GM23338 (cell line): ENCODE measurements at regions not wholly inside any gene's neighbourhood (a gene's known extent, or its start where the extent isn't known, plus 50 kb on each side); places are given as distances from the start of the nearest gene placed in this dataset.

Source experiments
- ATAC-seq: fragments of 200-7000 bp; cut with Tn5 transposase; 3 replicates; pipeline ENCODE4 v1.9.1; 2020
- DNase-seq: peaks from one replicate; pipeline ENCODE4 v3.0.0-alpha.2; 2015; ENCODE audit warnings: low spot score
- H2AFZ ChIP-seq: fragments of 200-600 bp; sonication (generic); 2 replicates; pipeline ENCODE4 v1.8.0; 2016; ENCODE audit warnings: antibody characterized with exemption, mild to moderate bottlenecking, moderate library complexity
- H3F3A ChIP-seq: fragments of 200-600 bp; sonication (generic); replicated peaks from 2 replicates; pipeline ENCODE4 v1.8.0; 2017; ENCODE audit warnings: antibody characterized with exemption, mixed run types, low read depth
- H3K27ac ChIP-seq: fragments of 200-600 bp; sonication (generic); 2 replicates; pipeline ENCODE4 v1.6.1; 2016; ENCODE audit warnings: low read depth
- H3K27me3 ChIP-seq: fragments of 200-600 bp; sonication (generic); 2 replicates; pipeline ENCODE4 v1.8.0; 2016; ENCODE audit warnings: mild to moderate bottlenecking, mixed run types, moderate library complexity; ENCODE audit not compliant: insufficient read depth
- H3K36me3 ChIP-seq: fragments of 200-600 bp; sonication (generic); 2 replicates; pipeline ENCODE4 v1.8.0; 2016; ENCODE audit warnings: mild to moderate bottlenecking; ENCODE audit not compliant: insufficient read depth
- H3K4me1 ChIP-seq: fragments of 200-600 bp; sonication (generic); 2 replicates; pipeline ENCODE4 v1.8.0; 2016; ENCODE audit warnings: mild to moderate bottlenecking, moderate library complexity; ENCODE audit not compliant: insufficient read depth
- H3K4me2 ChIP-seq: fragments of 200-600 bp; sonication (generic); 2 replicates; pipeline ENCODE4 v1.7.1; 2017; ENCODE audit warnings: mixed run types
- H3K4me3 ChIP-seq: fragments of 200-600 bp; sonication (generic); 2 replicates; pipeline ENCODE4 v1.6.1; 2016; ENCODE audit warnings: mixed run types
- H3K79me2 ChIP-seq: fragments of 200-600 bp; sonication (generic); replicated peaks from 2 replicates; pipeline ENCODE4 v1.8.0; 2017; ENCODE audit warnings: mild to moderate bottlenecking; ENCODE audit not compliant: insufficient read depth
- H3K9me2 ChIP-seq: fragments of 200-600 bp; sonication (generic); 2 replicates; pipeline ENCODE4 v1.8.0; 2017; ENCODE audit not compliant: insufficient read depth
- H4K20me1 ChIP-seq: fragments of 200-600 bp; sonication (generic); replicated peaks from 2 replicates; pipeline ENCODE4 v1.8.0; 2017; ENCODE audit warnings: mild to moderate bottlenecking; ENCODE audit not compliant: insufficient read depth
- H3K27ac Mint-ChIP-seq: 2 replicates; pipeline ENCODE4 v1.8.0; 2020; ENCODE audit warnings: inconsistent platforms, mild to moderate bottlenecking, moderate library complexity, mixed read lengths
- H3K27me3 Mint-ChIP-seq: 3 replicates; pipeline ENCODE4 v1.8.0; 2022; ENCODE audit warnings: low read depth, mild to moderate bottlenecking, moderate library complexity, mixed read lengths, inconsistent platforms; ENCODE audit not compliant: insufficient read depth, poor library complexity
- H3K36me3 Mint-ChIP-seq: 3 replicates; pipeline ENCODE4 v1.8.0; 2021; ENCODE audit warnings: low read depth, mild to moderate bottlenecking, inconsistent platforms, moderate library complexity, mixed read lengths
- H3K4me1 Mint-ChIP-seq: 3 replicates; pipeline ENCODE4 v1.8.0; 2020; ENCODE audit warnings: mild to moderate bottlenecking, inconsistent platforms, mixed read lengths
- H3K4me3 Mint-ChIP-seq: 3 replicates; pipeline ENCODE4 v1.8.0; 2021; ENCODE audit warnings: moderate library complexity, mild to moderate bottlenecking, inconsistent platforms, mixed read lengths
- H3K9me3 Mint-ChIP-seq: 3 replicates; pipeline ENCODE4 v1.8.0; 2020; ENCODE audit warnings: moderate library complexity, mild to moderate bottlenecking, inconsistent platforms, mixed read lengths
- EZH2 ChIP-seq: fragments of 200-600 bp; sonication (generic); IDR thresholded peaks from one replicate; pipeline ENCODE4 v1.8.0; 2017; ENCODE audit warnings: antibody characterized with exemption, mild to moderate bottlenecking, low read depth; ENCODE audit not compliant: unreplicated experiment
- EZH2phosphoT487 ChIP-seq: fragments of 200-600 bp; sonication (generic); IDR thresholded peaks from one replicate; pipeline ENCODE4 v1.8.1; 2018; ENCODE audit warnings: antibody characterized with exemption; ENCODE audit not compliant: unreplicated experiment
- JUNB ChIP-seq: IDR thresholded peaks from one replicate; pipeline ENCODE4 v1.6.1; 2016; ENCODE audit warnings: antibody characterized with exemption; ENCODE audit not compliant: unreplicated experiment
- NANOG ChIP-seq: IDR thresholded peaks from 2 replicates; pipeline ENCODE4 v1.6.1; 2016; ENCODE audit warnings: antibody characterized with exemption, borderline replicate concordance
- POLR2AphosphoS5 ChIP-seq: IDR thresholded peaks from 2 replicates; pipeline ENCODE4 v1.6.1; 2016; ENCODE audit warnings: antibody characterized with exemption, low read depth
- ZNF114 ChIP-seq: fragments of 250-450 bp; sonication (Bioruptor Pico); IDR thresholded peaks from 2 replicates; pipeline ENCODE4 v1.5.0; 2020; ENCODE audit warnings: mild to moderate bottlenecking, moderate library complexity
- ZNF331 ChIP-seq: fragments of 250-450 bp; sonication (Bioruptor Pico); IDR thresholded peaks from 2 replicates; pipeline ENCODE4 v1.5.0; 2020; ENCODE audit warnings: low read depth, mild to moderate bottlenecking, moderate library complexity
- TF ChIP-seq, protein P1 (sequence below), 2 experiments: fragments of 200-600 bp in 1 of 2; sonication (generic) in 1 of 2; conservative IDR thresholded peaks; 2 replicates each; pipeline versions ENCODE4 v1.5.1 to v1.6.1; 2016 to 2017; ENCODE audit warnings: antibody characterized with exemption in 2 of 2, low read depth in 2 of 2, mild to moderate bottlenecking in 2 of 2, moderate library complexity in 1 of 2
- TF ChIP-seq, protein P2 (sequence below): IDR thresholded peaks from one replicate; pipeline ENCODE4 v1.6.1; 2018; ENCODE audit warnings: antibody characterized with exemption; ENCODE audit not compliant: unreplicated experiment

DNA sequence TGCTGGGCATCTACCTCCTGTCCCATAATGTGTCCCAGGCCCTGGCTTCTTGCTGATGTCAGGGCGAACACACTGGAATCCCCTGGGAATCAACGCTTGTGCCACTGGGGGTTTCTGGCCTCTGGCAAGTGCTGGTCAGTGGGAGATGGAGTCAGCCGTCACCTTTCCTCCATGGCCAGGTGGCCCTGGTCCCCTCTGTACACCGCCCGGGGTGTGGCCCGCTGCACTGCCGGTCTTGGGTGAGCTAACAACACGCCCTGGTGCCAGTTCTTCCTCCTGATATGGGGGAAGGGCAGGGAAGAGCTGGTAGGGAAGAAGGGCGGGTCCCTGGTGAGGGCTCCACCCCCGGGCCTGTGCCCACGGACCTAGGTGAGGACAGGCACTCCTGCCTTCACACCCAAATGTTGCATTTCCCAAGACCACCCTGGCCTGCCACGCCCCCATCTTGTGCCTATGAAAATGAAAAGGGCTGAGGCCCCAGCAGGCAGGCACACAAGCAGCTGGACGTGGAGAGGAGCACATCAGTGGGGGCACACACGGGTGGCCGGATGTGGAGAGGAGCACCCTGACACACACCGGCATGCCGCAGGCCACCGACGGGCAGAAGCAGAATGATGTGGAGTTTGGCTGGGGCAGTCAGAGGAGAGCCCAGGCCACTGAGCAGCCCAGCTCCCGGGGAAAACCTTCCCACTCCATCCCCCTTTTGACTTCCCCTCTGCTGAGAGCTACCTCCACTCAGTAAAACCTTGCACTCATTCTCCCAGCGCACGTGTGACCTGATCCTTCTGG is 140.5 kb downstream of the ASB1 start (continued):
- TF ChIP-seq NANOG (no peak), JUNB (no peak)
- TF ChIP-seq, protein P1, sequence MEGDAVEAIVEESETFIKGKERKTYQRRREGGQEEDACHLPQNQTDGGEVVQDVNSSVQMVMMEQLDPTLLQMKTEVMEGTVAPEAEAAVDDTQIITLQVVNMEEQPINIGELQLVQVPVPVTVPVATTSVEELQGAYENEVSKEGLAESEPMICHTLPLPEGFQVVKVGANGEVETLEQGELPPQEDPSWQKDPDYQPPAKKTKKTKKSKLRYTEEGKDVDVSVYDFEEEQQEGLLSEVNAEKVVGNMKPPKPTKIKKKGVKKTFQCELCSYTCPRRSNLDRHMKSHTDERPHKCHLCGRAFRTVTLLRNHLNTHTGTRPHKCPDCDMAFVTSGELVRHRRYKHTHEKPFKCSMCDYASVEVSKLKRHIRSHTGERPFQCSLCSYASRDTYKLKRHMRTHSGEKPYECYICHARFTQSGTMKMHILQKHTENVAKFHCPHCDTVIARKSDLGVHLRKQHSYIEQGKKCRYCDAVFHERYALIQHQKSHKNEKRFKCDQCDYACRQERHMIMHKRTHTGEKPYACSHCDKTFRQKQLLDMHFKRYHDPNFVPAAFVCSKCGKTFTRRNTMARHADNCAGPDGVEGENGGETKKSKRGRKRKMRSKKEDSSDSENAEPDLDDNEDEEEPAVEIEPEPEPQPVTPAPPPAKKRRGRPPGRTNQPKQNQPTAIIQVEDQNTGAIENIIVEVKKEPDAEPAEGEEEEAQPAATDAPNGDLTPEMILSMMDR (conservative IDR thresholded peaks at IDR 0.05; ENCODE audit: low read depth in 2 of 2), result no peak

DNA sequence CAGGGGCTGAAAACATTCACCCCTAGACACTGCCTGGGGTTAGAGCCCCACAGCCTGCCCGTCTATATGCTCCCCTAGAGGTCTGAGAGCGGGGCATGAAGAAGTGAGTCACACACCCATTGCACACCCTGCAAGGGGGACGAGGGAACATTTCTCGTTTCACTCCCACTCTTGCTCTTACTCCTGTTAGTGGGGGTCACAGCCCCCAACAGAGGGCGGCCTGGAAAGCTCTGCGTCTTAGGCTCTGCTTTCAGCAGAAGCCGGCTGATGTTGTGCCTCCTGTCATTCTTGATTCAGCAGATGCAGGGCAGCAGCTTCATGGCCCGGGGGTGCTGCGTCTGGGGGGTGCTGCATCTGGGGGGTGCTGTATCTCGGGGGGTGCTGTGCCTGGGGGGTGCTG is 141.3 kb downstream of the ASB1 start:
- no peak overlapping the region for H3K4me3 Mint-ChIP-seq
- H3K9me3 Mint-ChIP-seq, result no peaks in the 10 kb centered on the region
- no peak overlapping the region for H3K4me2 ChIP-seq
- DNase-seq, result no peak
- H3F3A ChIP-seq, result no peaks in the 10 kb centered on the region
- no peak overlapping the region for H3K27ac ChIP-seq
- no peak overlapping the region for H3K4me3 ChIP-seq
- H3K36me3 ChIP-seq, result no peaks in the 10 kb centered on the region
- no peak overlapping the region for H2AFZ ChIP-seq
- H3K4me1 ChIP-seq, result no peaks in the 10 kb centered on the region
- no peaks in the 10 kb centered on the region for H4K20me1 ChIP-seq
- H3K9me2 ChIP-seq, result no peaks in the 10 kb centered on the region
- TF ChIP-seq, protein P1 (conservative IDR thresholded peaks at IDR 0.05; ENCODE audit: low read depth in 2 of 2), result no peak
- TF ChIP-seq POLR2AphosphoS5 (no peak), ZNF331 (CRISPR knock-in tag) (no peak), EZH2phosphoT487 (no peak), EZH2 (no peak), ZNF114 (CRISPR knock-in tag) (no peak), NANOG (no peak)
- TF ChIP-seq, protein P2, sequence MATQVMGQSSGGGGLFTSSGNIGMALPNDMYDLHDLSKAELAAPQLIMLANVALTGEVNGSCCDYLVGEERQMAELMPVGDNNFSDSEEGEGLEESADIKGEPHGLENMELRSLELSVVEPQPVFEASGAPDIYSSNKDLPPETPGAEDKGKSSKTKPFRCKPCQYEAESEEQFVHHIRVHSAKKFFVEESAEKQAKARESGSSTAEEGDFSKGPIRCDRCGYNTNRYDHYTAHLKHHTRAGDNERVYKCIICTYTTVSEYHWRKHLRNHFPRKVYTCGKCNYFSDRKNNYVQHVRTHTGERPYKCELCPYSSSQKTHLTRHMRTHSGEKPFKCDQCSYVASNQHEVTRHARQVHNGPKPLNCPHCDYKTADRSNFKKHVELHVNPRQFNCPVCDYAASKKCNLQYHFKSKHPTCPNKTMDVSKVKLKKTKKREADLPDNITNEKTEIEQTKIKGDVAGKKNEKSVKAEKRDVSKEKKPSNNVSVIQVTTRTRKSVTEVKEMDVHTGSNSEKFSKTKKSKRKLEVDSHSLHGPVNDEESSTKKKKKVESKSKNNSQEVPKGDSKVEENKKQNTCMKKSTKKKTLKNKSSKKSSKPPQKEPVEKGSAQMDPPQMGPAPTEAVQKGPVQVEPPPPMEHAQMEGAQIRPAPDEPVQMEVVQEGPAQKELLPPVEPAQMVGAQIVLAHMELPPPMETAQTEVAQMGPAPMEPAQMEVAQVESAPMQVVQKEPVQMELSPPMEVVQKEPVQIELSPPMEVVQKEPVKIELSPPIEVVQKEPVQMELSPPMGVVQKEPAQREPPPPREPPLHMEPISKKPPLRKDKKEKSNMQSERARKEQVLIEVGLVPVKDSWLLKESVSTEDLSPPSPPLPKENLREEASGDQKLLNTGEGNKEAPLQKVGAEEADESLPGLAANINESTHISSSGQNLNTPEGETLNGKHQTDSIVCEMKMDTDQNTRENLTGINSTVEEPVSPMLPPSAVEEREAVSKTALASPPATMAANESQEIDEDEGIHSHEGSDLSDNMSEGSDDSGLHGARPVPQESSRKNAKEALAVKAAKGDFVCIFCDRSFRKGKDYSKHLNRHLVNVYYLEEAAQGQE, result no peak
- no peak overlapping the region for H3K27ac Mint-ChIP-seq
- no peaks in the 10 kb centered on the region; the same call in 2 of the 3 replicates for H3K36me3 Mint-ChIP-seq
- no peaks in the 10 kb centered on the region for H3K27me3 ChIP-seq
- H3K4me1 Mint-ChIP-seq, result peaks cover 5% of the 10 kb centered on the region; the same call in 1 of the 3 replicates
- H3K27me3 Mint-ChIP-seq, result peaks cover 15% of the 10 kb centered on the region
- no peak for ATAC-seq
- H3K79me2 ChIP-seq, result no peaks in the 10 kb centered on the region
